OCI-LY1 (cell line): ENCODE measurements at regions not wholly inside any gene's neighbourhood (a gene's known extent, or its start where the extent isn't known, plus 50 kb on each side); places are given as distances from the start of the nearest gene placed in this dataset.

ENCODE experiments used
- H2AFZ ChIP-seq: fragments of 200-600 bp; sonication (generic), shearing (Covaris generic); 2 replicates; pipeline ENCODE4 v1.6.0; 2014; ENCODE audit warnings: antibody characterized with exemption, mild to moderate bottlenecking, low read length
- H3F3A ChIP-seq: fragments of 200-600 bp; sonication (generic), shearing (Covaris generic); 2 replicates; pipeline ENCODE4 v1.6.0; 2014; ENCODE audit warnings: mild to moderate bottlenecking, antibody characterized with exemption, low read length, moderate library complexity; ENCODE audit not compliant: insufficient read depth
- H3K27ac ChIP-seq: fragments of 200-600 bp; sonication (generic); 2 replicates; pipeline ENCODE4 v1.5.1; 2014; ENCODE audit warnings: low read length, mixed run types, mild to moderate bottlenecking, low read depth; ENCODE audit not compliant: poor library complexity, severe bottlenecking
- H3K27me3 ChIP-seq: fragments of 200-600 bp; sonication (generic); 2 replicates; pipeline ENCODE4 v1.6.0; 2014; ENCODE audit warnings: antibody characterized with exemption, mild to moderate bottlenecking, low read length, moderate library complexity; ENCODE audit not compliant: insufficient read depth
- H3K36me3 ChIP-seq: fragments of 200-600 bp; sonication (generic); 2 replicates; pipeline ENCODE4 v1.6.1; 2014; ENCODE audit warnings: mild to moderate bottlenecking, antibody characterized with exemption, low read length, moderate library complexity, mixed read lengths; ENCODE audit not compliant: insufficient read depth
- H3K4me1 ChIP-seq: fragments of 200-600 bp; sonication (generic); 2 replicates; pipeline ENCODE4 v1.5.1; 2014; ENCODE audit warnings: mild to moderate bottlenecking, low read length, moderate library complexity; ENCODE audit not compliant: insufficient read depth, severe bottlenecking
- H3K4me2 ChIP-seq: fragments of 200-600 bp; sonication (generic), shearing (Covaris generic); 2 replicates; pipeline ENCODE4 v1.6.1; 2014; ENCODE audit warnings: low read length
- H3K4me3 ChIP-seq: fragments of 200-600 bp; sonication (generic); 2 replicates; pipeline ENCODE4 v1.5.1; 2014; ENCODE audit warnings: low read length, low read depth, mild to moderate bottlenecking, mixed read lengths; ENCODE audit not compliant: poor library complexity, severe bottlenecking
- H3K79me2 ChIP-seq: fragments of 200-600 bp; shearing (Covaris generic); 2 replicates; pipeline ENCODE4 v1.6.1; 2016; ENCODE audit warnings: mixed run types, low read length, mixed read lengths; ENCODE audit not compliant: insufficient read depth
- H3K9ac ChIP-seq: fragments of 200-600 bp; sonication (generic), shearing (Covaris generic); 2 replicates; pipeline ENCODE4 v1.6.1; 2014; ENCODE audit warnings: mild to moderate bottlenecking, low read length, mixed read lengths
- H3K9me2 ChIP-seq: fragments of 200-600 bp; sonication (generic), shearing (Covaris generic); 2 replicates; pipeline ENCODE4 v1.6.1; 2014; ENCODE audit warnings: low read depth, mild to moderate bottlenecking, low read length, mixed read lengths
- H3K9me3 ChIP-seq: fragments of 200-600 bp; shearing (Covaris generic); 2 replicates; pipeline ENCODE4 v1.6.1; 2014; ENCODE audit warnings: low read length, mixed read lengths
- H4K20me1 ChIP-seq: fragments of 200-600 bp; sonication (generic), shearing (Covaris generic); 2 replicates; pipeline ENCODE4 v1.6.0; 2016; ENCODE audit warnings: mild to moderate bottlenecking, low read length; ENCODE audit not compliant: insufficient read depth
- CTCF ChIP-seq: fragments of 200-600 bp; sonication (generic), shearing (Covaris generic); IDR thresholded peaks from 2 replicates; pipeline ENCODE4 v1.5.1; 2017; ENCODE audit warnings: mild to moderate bottlenecking, antibody characterized with exemption, low read length, moderate library complexity, mixed read lengths
- EZH2 ChIP-seq: fragments of 200-600 bp; sonication (generic), shearing (Covaris generic); IDR thresholded peaks from 2 replicates; pipeline ENCODE4 v1.8.0; 2017; ENCODE audit warnings: borderline replicate concordance, mixed run types, mild to moderate bottlenecking, antibody characterized with exemption, low read length, moderate library complexity, mixed read lengths

DNA sequence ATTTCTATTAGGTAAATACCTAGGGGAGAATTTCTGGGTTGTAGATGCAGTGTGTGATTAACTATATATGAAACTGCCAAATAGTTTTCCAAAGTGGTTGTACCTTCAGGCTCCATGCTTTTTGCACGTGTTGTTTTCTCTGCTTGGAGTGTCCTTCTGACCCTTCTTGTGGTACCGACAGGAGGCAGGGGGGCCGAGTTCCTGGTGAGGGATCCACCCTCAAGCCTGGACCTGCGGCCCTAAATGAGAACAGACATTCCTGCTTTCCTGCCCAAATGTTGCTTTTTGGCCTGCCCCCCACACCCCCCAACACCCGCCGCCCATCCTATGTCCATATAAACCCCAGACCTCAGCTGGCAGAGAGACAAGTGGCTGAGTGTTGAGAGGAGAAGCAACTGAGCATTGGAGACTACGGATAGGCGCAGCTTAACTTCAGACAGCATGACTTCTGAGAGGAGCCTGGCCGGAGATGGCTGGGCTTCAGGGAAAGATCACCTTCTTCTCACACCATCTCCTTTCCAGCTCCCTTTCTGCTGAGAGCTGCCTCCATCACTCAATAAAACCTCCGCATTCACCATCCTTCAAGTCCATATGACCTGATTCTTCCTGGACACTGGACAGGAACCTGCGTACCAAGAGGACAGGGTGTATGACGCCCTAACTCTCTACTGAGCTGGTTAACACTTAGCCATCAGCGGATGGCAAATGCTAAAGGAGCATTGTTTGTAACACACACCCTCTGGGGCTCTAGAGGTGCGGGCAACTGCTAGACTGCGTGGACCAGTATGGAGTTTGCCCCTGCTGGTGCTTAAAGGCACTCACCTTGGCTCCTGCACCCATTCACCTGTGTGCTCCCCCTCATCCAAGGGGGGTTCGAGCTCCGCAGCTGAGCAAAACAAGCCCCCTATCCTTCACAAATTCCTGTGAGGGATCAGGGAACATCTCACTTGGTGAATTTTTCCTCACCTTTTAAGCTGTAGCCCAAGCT, 194.7 kb upstream of the FBXO33 start:
- no peaks in the 10 kb centered on the region for H4K20me1 ChIP-seq
- H3K27me3 ChIP-seq = no peaks in the 10 kb centered on the region
- H3K27ac ChIP-seq = no peak overlapping the region
- H3K4me3 ChIP-seq = no peak overlapping the region
- no peaks in the 10 kb centered on the region for H3K9me2 ChIP-seq
- H2AFZ ChIP-seq = no peak overlapping the region
- TF ChIP-seq EZH2 = no peak
- no peak for TF ChIP-seq CTCF
- no peak overlapping the region for H3K4me2 ChIP-seq
- H3K36me3 ChIP-seq = no peaks in the 10 kb centered on the region
- H3K4me1 ChIP-seq = no peaks in the 10 kb centered on the region
- H3F3A ChIP-seq = no peaks in the 10 kb centered on the region
- no peaks in the 10 kb centered on the region for H3K9me3 ChIP-seq
- H3K9ac ChIP-seq = no peak overlapping the region
- no peaks in the 10 kb centered on the region for H3K79me2 ChIP-seq

DNA sequence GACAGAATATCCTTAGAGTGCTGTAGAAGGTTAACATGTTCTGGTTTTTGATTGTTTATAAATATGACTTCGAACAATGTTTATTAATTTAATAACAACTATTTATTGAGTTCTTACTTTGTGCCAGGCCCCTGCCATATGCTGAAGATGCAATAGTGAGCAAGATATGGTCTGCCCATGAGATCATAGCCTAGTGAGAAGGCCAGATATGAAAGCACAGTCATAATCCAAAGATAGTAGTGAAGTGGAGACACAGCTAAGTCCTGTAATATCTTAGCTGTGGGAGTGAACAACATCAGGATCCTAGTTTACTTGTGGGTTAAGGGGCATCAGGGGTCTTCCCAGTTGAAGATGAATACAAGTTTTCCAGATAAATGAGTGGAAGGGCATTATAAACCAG, 189.4 kb upstream of the FBXO33 start:
- Histone ChIP-seq H3K27ac (no peak overlapping the region), H3K9ac (no peak overlapping the region), H3K36me3 (no peaks in the 10 kb centered on the region), H3K9me2 (no peaks in the 10 kb centered on the region), H3K79me2 (no peaks in the 10 kb centered on the region), H3F3A (no peaks in the 10 kb centered on the region), H4K20me1 (no peaks in the 10 kb centered on the region), H2AFZ (no peak overlapping the region), H3K9me3 (no peaks in the 10 kb centered on the region), H3K4me2 (no peak overlapping the region), H3K27me3 (no peaks in the 10 kb centered on the region), H3K4me1 (no peaks in the 10 kb centered on the region), H3K4me3 (no peak overlapping the region)
- TF ChIP-seq EZH2 = no peak

DNA sequence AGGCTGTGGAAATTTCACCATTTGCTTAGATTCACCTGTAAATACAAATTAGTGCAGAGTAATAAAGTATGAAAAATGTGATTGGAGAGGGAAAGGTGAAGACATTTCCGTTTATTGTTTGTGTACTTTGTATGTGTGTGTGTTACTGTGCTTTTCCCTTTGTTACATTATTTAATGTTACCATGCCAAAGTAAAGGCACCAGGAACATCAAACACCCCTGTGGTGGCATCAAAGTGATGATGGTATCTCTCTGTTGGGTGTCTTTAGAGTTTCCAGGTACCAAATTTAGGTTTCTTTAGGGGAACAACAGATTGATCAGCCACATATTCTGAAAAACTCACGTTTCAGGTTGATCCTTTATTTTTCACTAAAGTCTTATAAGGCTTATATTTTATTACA, 189.0 kb upstream of the FBXO33 start:
- H3K4me1 ChIP-seq = no peaks in the 10 kb centered on the region
- no peak overlapping the region for H3K4me2 ChIP-seq
- no peaks in the 10 kb centered on the region for H4K20me1 ChIP-seq
- H3K9ac ChIP-seq = no peak overlapping the region
- H2AFZ ChIP-seq = no peak overlapping the region
- H3K9me3 ChIP-seq = no peaks in the 10 kb centered on the region
- no peaks in the 10 kb centered on the region for H3K79me2 ChIP-seq
- H3K4me3 ChIP-seq = no peak overlapping the region
- no peaks in the 10 kb centered on the region for H3K36me3 ChIP-seq
- H3F3A ChIP-seq = no peaks in the 10 kb centered on the region
- no peak overlapping the region for H3K27ac ChIP-seq
- no peaks in the 10 kb centered on the region for H3K27me3 ChIP-seq
- no peaks in the 10 kb centered on the region for H3K9me2 ChIP-seq
- TF ChIP-seq CTCF (no peak), EZH2 (no peak)
